ENCODE measurements at regions not wholly inside any gene's neighbourhood (a gene's known extent, or its start where the extent isn't known, plus 50 kb on each side); places are given as distances from the start of the nearest gene placed in this dataset.
"Not testable (repeated sequence)": the region's sequence is repeated elsewhere in the genome, so short reads cannot be mapped to it uniquely, and the experiment has no call there.

GRCh38 chr14:44767646-44768173, 194.0 kb downstream of the KLHL28 start:
- DNase-seq (no peak), ATAC-seq (no peak)
- Mint-ChIP-seq H3K4me1 (no peaks in the 10 kb centered on the region), H3K27me3 (peaks cover 17% of the 10 kb centered on the region), H3K9me3 (no peaks in the 10 kb centered on the region), H3K27ac (no peak overlapping the region), H3K4me3 (no peak overlapping the region)

- peaks cover 17% of the 10 kb centered on the region for H3K27me3 Mint-ChIP-seq
- no peak for DNase-seq
- no peak overlapping the region for H3K4me3 Mint-ChIP-seq
Observed at GRCh38 chr14:44766285-44766684, 195.5 kb downstream of the KLHL28 start.

GRCh38 chr14:44763356-44763755, 198.4 kb downstream of the KLHL28 start:
- Mint-ChIP-seq H3K27ac (no peak overlapping the region), H3K27me3 (peaks cover 17% of the 10 kb centered on the region), H3K4me3 (no peak overlapping the region), H3K9me3 (no peaks in the 10 kb centered on the region), H3K4me1 (no peaks in the 10 kb centered on the region)
- DNase-seq: no peak
- no peak for ATAC-seq

More at GRCh38 chr14:44766285-44766684, 195.5 kb downstream of the KLHL28 start:
- Mint-ChIP-seq H3K9me3 (no peaks in the 10 kb centered on the region), H3K27ac (no peak overlapping the region), H3K4me1 (no peaks in the 10 kb centered on the region)
- ATAC-seq: no peak

GRCh38 chr14:44759277-44759676, 202.5 kb downstream of the KLHL28 start:
- H3K27me3 Mint-ChIP-seq: peaks cover 5% of the 10 kb centered on the region
- no peak overlapping the region for H3K4me3 Mint-ChIP-seq
- no peak for ATAC-seq
- H3K9me3 Mint-ChIP-seq: no peaks in the 10 kb centered on the region
- H3K27ac Mint-ChIP-seq: no peak overlapping the region
- no peak for DNase-seq
- H3K4me1 Mint-ChIP-seq: no peaks in the 10 kb centered on the region

- Mint-ChIP-seq H3K27me3 (no peaks in the 10 kb centered on the region), H3K4me3 (no peak overlapping the region), H3K9me3 (no peaks in the 10 kb centered on the region), H3K4me1 (no peaks in the 10 kb centered on the region), H3K27ac (no peak overlapping the region)
- ATAC-seq (no peak), DNase-seq (no peak)
Observed at GRCh38 chr14:44756554-44756953, 205.2 kb downstream of the KLHL28 start.

GRCh38 chr14:44745371-44745770, 216.4 kb downstream of the KLHL28 start:
- Mint-ChIP-seq H3K9me3 (peaks cover 10 to 13% of the 10 kb centered on the region in 2 donors), H3K27ac (no peak overlapping the region), H3K27me3 (peaks cover 6% of the 10 kb centered on the region), H3K4me1 (no peaks in the 10 kb centered on the region), H3K4me3 (no peak overlapping the region)
- DNase-seq (no peak), ATAC-seq (no peak)

GRCh38 chr14:44742202-44742601, 219.5 kb downstream of the KLHL28 start:
- DNase-seq (no peak), ATAC-seq (no peak)
- Mint-ChIP-seq H3K4me3 (no peak overlapping the region), H3K27me3 (peaks cover 15% of the 10 kb centered on the region), H3K9me3 (peaks cover 2 to 6% of the 10 kb centered on the region in 2 donors), H3K27ac (no peak overlapping the region), H3K4me1 (no peaks in the 10 kb centered on the region)

- H3K4me3 Mint-ChIP-seq: no peak overlapping the region
- no peak for ATAC-seq
- H3K4me1 Mint-ChIP-seq: no peaks in the 10 kb centered on the region
- H3K9me3 Mint-ChIP-seq: peaks cover 0 to 4% of the 10 kb centered on the region in 2 donors
- H3K27ac Mint-ChIP-seq: no peak overlapping the region
- H3K27me3 Mint-ChIP-seq: peaks cover 15% of the 10 kb centered on the region
- no peak for DNase-seq
Observed at GRCh38 chr14:44741431-44741830, 220.3 kb downstream of the KLHL28 start.

- peaks cover 9% of the 10 kb centered on the region for H3K27me3 Mint-ChIP-seq
- H3K4me3 Mint-ChIP-seq: no peak overlapping the region
- DNase-seq (no peak), ATAC-seq (no peak)
- no peak overlapping the region for H3K27ac Mint-ChIP-seq
- no peaks in the 10 kb centered on the region for H3K9me3 Mint-ChIP-seq
- H3K4me1 Mint-ChIP-seq: no peaks in the 10 kb centered on the region
Observed at GRCh38 chr14:44736326-44736725, 225.4 kb downstream of the KLHL28 start.

GRCh38 chr14:44732144-44732543, 225.1 kb upstream of the FSCB start:
- no peak for DNase-seq
- H3K4me1 Mint-ChIP-seq: no peaks in the 10 kb centered on the region
- ATAC-seq: no peak
- H3K27ac Mint-ChIP-seq: no peak overlapping the region
- no peaks in the 10 kb centered on the region for H3K9me3 Mint-ChIP-seq
- no peaks in the 10 kb centered on the region for H3K27me3 Mint-ChIP-seq
- H3K4me3 Mint-ChIP-seq: no peak overlapping the region

GRCh38 chr14:44730860-44731259, 223.8 kb upstream of the FSCB start:
- no peaks in the 10 kb centered on the region for H3K4me1 Mint-ChIP-seq
- no peaks in the 10 kb centered on the region for H3K27me3 Mint-ChIP-seq
- H3K27ac Mint-ChIP-seq: no peak overlapping the region
- no peak for DNase-seq
- ATAC-seq: no peak
- H3K4me3 Mint-ChIP-seq: no peak overlapping the region
- no peaks in the 10 kb centered on the region for H3K9me3 Mint-ChIP-seq

GRCh38 chr14:44721395-44721794, 214.3 kb upstream of the FSCB start:
- not testable (repeated sequence) for H3K4me3 Mint-ChIP-seq, H3K27me3 Mint-ChIP-seq, ATAC-seq, DNase-seq, H3K27ac Mint-ChIP-seq, H3K4me1 Mint-ChIP-seq
- peaks cover 14 to 40% of the 10 kb centered on the region in 2 donors for H3K9me3 Mint-ChIP-seq

GRCh38 chr14:44720707-44721106, 213.6 kb upstream of the FSCB start:
- H3K9me3 Mint-ChIP-seq: peaks cover 14 to 40% of the 10 kb centered on the region in 2 donors
- ATAC-seq: no peak
- no peaks in the 10 kb centered on the region for H3K4me1 Mint-ChIP-seq
- H3K4me3 Mint-ChIP-seq: no peak overlapping the region
- H3K27ac Mint-ChIP-seq: no peak overlapping the region
- DNase-seq: no peak
- no peaks in the 10 kb centered on the region for H3K27me3 Mint-ChIP-seq

GRCh38 chr14:44712024-44712815, 205.1 kb upstream of the FSCB start:
- Mint-ChIP-seq H3K4me1 (no peaks in the 10 kb centered on the region), H3K27ac (no peak overlapping the region), H3K4me3 (no peak overlapping the region), H3K27me3 (no peaks in the 10 kb centered on the region), H3K9me3 (no peaks in the 10 kb centered on the region)
- DNase-seq (no peak), ATAC-seq (no peak)

- Mint-ChIP-seq H3K27ac (no peak overlapping the region), H3K4me3 (no peak overlapping the region), H3K4me1 (no peaks in the 10 kb centered on the region), H3K27me3 (no peaks in the 10 kb centered on the region), H3K9me3 (no peaks in the 10 kb centered on the region)
- DNase-seq: no peak
- ATAC-seq: no peak
Observed at GRCh38 chr14:44701563-44702263, 194.6 kb upstream of the FSCB start.

GRCh38 chr14:44700694-44701093, 193.6 kb upstream of the FSCB start:
- Mint-ChIP-seq H3K9me3 (peaks cover 0 to 4% of the 10 kb centered on the region in 2 donors), H3K4me3 (no peak overlapping the region), H3K27me3 (no peaks in the 10 kb centered on the region), H3K4me1 (no peaks in the 10 kb centered on the region), H3K27ac (no peak overlapping the region)
- ATAC-seq: no peak
- no peak for DNase-seq

Measured in stimulated activated naive CD8-positive, alpha-beta T cell treated with anti-CD3 and anti-CD28 coated beads, Interleukin-15, amount 100 ng/mL, for 72 hours (primary cell).